Memory B cell (primary cell): ENCODE measurements at regions not wholly inside any gene's neighbourhood (a gene's known extent, or its start where the extent isn't known, plus 50 kb on each side); places are given as distances from the start of the nearest gene placed in this dataset.

Experiments used
- ATAC-seq: fragments of 150-1000 bp; cut with Tn5 transposase; 2 replicates; pipeline ENCODE4 v1.10.0; 2021; ENCODE audit warnings: low read depth, mild to moderate bottlenecking, moderate library complexity
- DNase-seq, 2 donors: peaks; one replicate each; pipeline ENCODE4 v3.0.0; 2022; ENCODE audit warnings: low spot score in 2 of 2
- H3K27ac Mint-ChIP-seq: one replicate; pipeline ENCODE4 v1.8.0; 2022; ENCODE audit warnings: mild to moderate bottlenecking, moderate library complexity, mixed read lengths
- H3K27me3 Mint-ChIP-seq: one replicate; pipeline ENCODE4 v1.8.0; 2022; ENCODE audit warnings: mixed read lengths
- H3K36me3 Mint-ChIP-seq: one replicate; pipeline ENCODE4 v1.8.0; 2022; ENCODE audit warnings: mild to moderate bottlenecking, mixed read lengths
- H3K4me1 Mint-ChIP-seq: one replicate; pipeline ENCODE4 v1.8.0; 2022; ENCODE audit warnings: mixed read lengths
- H3K4me3 Mint-ChIP-seq: one replicate; pipeline ENCODE4 v1.8.0; 2022; ENCODE audit warnings: mild to moderate bottlenecking, moderate library complexity, mixed read lengths
- H3K9me3 Mint-ChIP-seq: one replicate; pipeline ENCODE4 v1.8.0; 2022; ENCODE audit warnings: mixed read lengths

GRCh38 chr11:29026286-29026685 is 918.1 kb downstream of the METTL15 start:
- no peaks in the 10 kb centered on the region for H3K27me3 Mint-ChIP-seq
- no peaks in the 10 kb centered on the region for H3K36me3 Mint-ChIP-seq
- no peak for ATAC-seq
- no peak for DNase-seq
- peaks cover 14% of the 10 kb centered on the region for H3K9me3 Mint-ChIP-seq
- no peak overlapping the region for H3K4me3 Mint-ChIP-seq
- no peaks in the 10 kb centered on the region for H3K4me1 Mint-ChIP-seq
- no peak overlapping the region for H3K27ac Mint-ChIP-seq

GRCh38 chr11:29025001-29025400 is 916.8 kb downstream of the METTL15 start:
- no peak for ATAC-seq
- H3K4me3 Mint-ChIP-seq: no peak overlapping the region
- no peak for DNase-seq
- no peaks in the 10 kb centered on the region for H3K4me1 Mint-ChIP-seq
- H3K27ac Mint-ChIP-seq: no peak overlapping the region
- peaks cover 16% of the 10 kb centered on the region for H3K9me3 Mint-ChIP-seq
- H3K27me3 Mint-ChIP-seq: no peaks in the 10 kb centered on the region
- H3K36me3 Mint-ChIP-seq: no peaks in the 10 kb centered on the region

- Mint-ChIP-seq H3K36me3 (no peaks in the 10 kb centered on the region), H3K9me3 (peaks cover 16% of the 10 kb centered on the region), H3K4me3 (no peak overlapping the region), H3K4me1 (no peaks in the 10 kb centered on the region), H3K27me3 (no peaks in the 10 kb centered on the region), H3K27ac (no peak overlapping the region)
- DNase-seq: no peak
- no peak for ATAC-seq
These were observed 916.2 kb downstream of the METTL15 start for GRCh38 chr11:29024386-29024785.

GRCh38 chr11:29023761-29024160 is 915.6 kb downstream of the METTL15 start:
- Mint-ChIP-seq H3K9me3 (peaks cover 12% of the 10 kb centered on the region), H3K36me3 (no peaks in the 10 kb centered on the region), H3K4me3 (no peak overlapping the region), H3K27me3 (no peaks in the 10 kb centered on the region), H3K27ac (no peak overlapping the region), H3K4me1 (no peaks in the 10 kb centered on the region)
- ATAC-seq (no peak), DNase-seq (no peak)

- H3K36me3 Mint-ChIP-seq: no peaks in the 10 kb centered on the region
- no peak overlapping the region for H3K4me3 Mint-ChIP-seq
- H3K27me3 Mint-ChIP-seq: no peaks in the 10 kb centered on the region
- peaks cover 9% of the 10 kb centered on the region for H3K9me3 Mint-ChIP-seq
- ATAC-seq (no peak), DNase-seq (no peak)
- no peaks in the 10 kb centered on the region for H3K4me1 Mint-ChIP-seq
- no peak overlapping the region for H3K27ac Mint-ChIP-seq
These were observed 914.5 kb downstream of the METTL15 start for GRCh38 chr11:29022676-29023075.

GRCh38 chr11:29019960-29020683 is 911.9 kb downstream of the METTL15 start:
- H3K36me3 Mint-ChIP-seq: no peaks in the 10 kb centered on the region
- ATAC-seq: no peak
- no peaks in the 10 kb centered on the region for H3K27me3 Mint-ChIP-seq
- peaks cover 5% of the 10 kb centered on the region for H3K9me3 Mint-ChIP-seq
- no peak overlapping the region for H3K4me3 Mint-ChIP-seq
- H3K4me1 Mint-ChIP-seq: no peaks in the 10 kb centered on the region
- no peak for DNase-seq
- no peak overlapping the region for H3K27ac Mint-ChIP-seq

GRCh38 chr11:29018631-29019030 is 910.4 kb downstream of the METTL15 start:
- ATAC-seq: no peak
- Mint-ChIP-seq H3K9me3 (peaks cover 5% of the 10 kb centered on the region), H3K4me3 (no peak overlapping the region), H3K27ac (no peak overlapping the region), H3K27me3 (no peaks in the 10 kb centered on the region), H3K4me1 (no peaks in the 10 kb centered on the region), H3K36me3 (no peaks in the 10 kb centered on the region)
- DNase-seq: no peak

GRCh38 chr11:29017941-29018340 is 909.8 kb downstream of the METTL15 start:
- no peak for DNase-seq
- no peak overlapping the region for H3K4me3 Mint-ChIP-seq

GRCh38 chr11:29012507-29012906 is 904.3 kb downstream of the METTL15 start:
- peaks cover 2% of the 10 kb centered on the region for H3K9me3 Mint-ChIP-seq
- no peaks in the 10 kb centered on the region for H3K27me3 Mint-ChIP-seq
- no peak overlapping the region for H3K27ac Mint-ChIP-seq
- no peak for ATAC-seq
- no peak overlapping the region for H3K4me3 Mint-ChIP-seq
- no peaks in the 10 kb centered on the region for H3K4me1 Mint-ChIP-seq
- H3K36me3 Mint-ChIP-seq: no peaks in the 10 kb centered on the region
- DNase-seq: no peak

More at GRCh38 chr11:29017941-29018340, 909.8 kb downstream of the METTL15 start:
- Mint-ChIP-seq H3K36me3 (no peaks in the 10 kb centered on the region), H3K4me1 (no peaks in the 10 kb centered on the region), H3K27me3 (no peaks in the 10 kb centered on the region), H3K9me3 (peaks cover 5% of the 10 kb centered on the region), H3K27ac (no peak overlapping the region)
- ATAC-seq: no peak

- no peak for ATAC-seq
- no peak overlapping the region for H3K27ac Mint-ChIP-seq
- no peaks in the 10 kb centered on the region for H3K27me3 Mint-ChIP-seq
- no peaks in the 10 kb centered on the region for H3K36me3 Mint-ChIP-seq
- peaks cover 2% of the 10 kb centered on the region for H3K9me3 Mint-ChIP-seq
- H3K4me3 Mint-ChIP-seq: no peak overlapping the region
- no peak for DNase-seq
- no peaks in the 10 kb centered on the region for H3K4me1 Mint-ChIP-seq
These were observed 901.2 kb downstream of the METTL15 start for GRCh38 chr11:29009426-29009825.

GRCh38 chr11:29008481-29008880 is 900.3 kb downstream of the METTL15 start:
- H3K4me3 Mint-ChIP-seq: no peak overlapping the region
- H3K4me1 Mint-ChIP-seq: no peaks in the 10 kb centered on the region
- no peaks in the 10 kb centered on the region for H3K36me3 Mint-ChIP-seq
- ATAC-seq (no peak), DNase-seq (no peak)
- no peaks in the 10 kb centered on the region for H3K27me3 Mint-ChIP-seq
- peaks cover 2% of the 10 kb centered on the region for H3K9me3 Mint-ChIP-seq
- H3K27ac Mint-ChIP-seq: no peak overlapping the region

- DNase-seq (no peak), ATAC-seq (no peak)
- no peaks in the 10 kb centered on the region for H3K36me3 Mint-ChIP-seq
- no peak overlapping the region for H3K4me3 Mint-ChIP-seq
- H3K27ac Mint-ChIP-seq: no peak overlapping the region
- no peaks in the 10 kb centered on the region for H3K4me1 Mint-ChIP-seq
- H3K27me3 Mint-ChIP-seq: no peaks in the 10 kb centered on the region
- peaks cover 2% of the 10 kb centered on the region for H3K9me3 Mint-ChIP-seq
These were observed 898.5 kb downstream of the METTL15 start for GRCh38 chr11:29006668-29007067.

- ATAC-seq (no peak), DNase-seq (no peak)
- no peaks in the 10 kb centered on the region for H3K27me3 Mint-ChIP-seq
- no peak overlapping the region for H3K27ac Mint-ChIP-seq
- no peak overlapping the region for H3K4me3 Mint-ChIP-seq
- no peaks in the 10 kb centered on the region for H3K4me1 Mint-ChIP-seq
- no peaks in the 10 kb centered on the region for H3K36me3 Mint-ChIP-seq
- peaks cover 2% of the 10 kb centered on the region for H3K9me3 Mint-ChIP-seq
These were observed 897.3 kb downstream of the METTL15 start for GRCh38 chr11:29005401-29005980.

GRCh38 chr11:29002816-29003215 is 894.6 kb downstream of the METTL15 start:
- ATAC-seq (no peak), DNase-seq (no peak)
- H3K4me1 Mint-ChIP-seq: no peaks in the 10 kb centered on the region
- peaks cover 3% of the 10 kb centered on the region for H3K9me3 Mint-ChIP-seq
- H3K27me3 Mint-ChIP-seq: no peaks in the 10 kb centered on the region
- no peaks in the 10 kb centered on the region for H3K36me3 Mint-ChIP-seq
- no peak overlapping the region for H3K4me3 Mint-ChIP-seq
- H3K27ac Mint-ChIP-seq: no peak overlapping the region

- no peak overlapping the region for H3K4me3 Mint-ChIP-seq
- H3K4me1 Mint-ChIP-seq: no peaks in the 10 kb centered on the region
- H3K9me3 Mint-ChIP-seq: peaks cover 1% of the 10 kb centered on the region
- no peak for ATAC-seq
- no peaks in the 10 kb centered on the region for H3K27me3 Mint-ChIP-seq
- no peaks in the 10 kb centered on the region for H3K36me3 Mint-ChIP-seq
- DNase-seq: no peak
- no peak overlapping the region for H3K27ac Mint-ChIP-seq
These were observed 891.4 kb downstream of the METTL15 start for GRCh38 chr11:28999620-29000019.
